PC-3 (cell line): ENCODE measurements at regions not wholly inside any gene's neighbourhood (a gene's known extent, or its start where the extent isn't known, plus 50 kb on each side); places are given as distances from the start of the nearest gene placed in this dataset.

Experiments
- ATAC-seq: fragments of 200-7000 bp; cut with Tn5 transposase; 2 replicates; pipeline ENCODE4 v1.9.1; 2020; ENCODE audit warnings: mild to moderate bottlenecking, moderate library complexity
- BruUV-seq: library from RNA; stranded (reverse); fragments of 400-500 nt; replicated peaks from 2 replicates; lab custom pipeline; 2021; lab: Mats Ljungman, UMichigan
- CTCF ChIA-PET: fragments of 300-600 bp; sonication (Branson Sonifier 250); formaldehyde crosslinking; loops from one replicate; lab custom pipeline; 2022; ENCODE audit warnings: antibody characterized with exemption; lab: Charles Lee
- POLR2A ChIA-PET: fragments of 300-600 bp; sonication (Branson Sonifier 250); formaldehyde crosslinking; loops from one replicate; lab custom pipeline; 2022; ENCODE audit warnings: antibody characterized with exemption; ENCODE audit not compliant: unreplicated experiment; lab: Charles Lee
- DNase-seq: peaks from one replicate; pipeline ENCODE4 v3.0.0-alpha.2; 2015
- H2AFZ ChIP-seq: fragments of 300-600 bp; sonication (generic); 2 replicates; pipeline ENCODE4 v1.6.0; 2016; ENCODE audit warnings: antibody characterized with exemption, low read length
- H3F3A ChIP-seq: fragments of 300-600 bp; sonication (generic); one replicate; pipeline ENCODE4 v1.6.0; 2017; ENCODE audit warnings: antibody characterized with exemption, low read length, control low read depth, mild to moderate bottlenecking; ENCODE audit not compliant: unreplicated experiment
- H3K27ac ChIP-seq: fragments of 300-600 bp; sonication (generic); 2 replicates; pipeline ENCODE4 v1.5.1; 2016; ENCODE audit warnings: mild to moderate bottlenecking, low read length
- H3K27me3 ChIP-seq: fragments of 300-600 bp; sonication (generic); 2 replicates; pipeline ENCODE4 v1.6.1; 2016; ENCODE audit warnings: low read length, mixed read lengths
- H3K36me3 ChIP-seq: fragments of 300-600 bp; sonication (generic); 2 replicates; pipeline ENCODE4 v1.6.1; 2016; ENCODE audit warnings: low read depth, mixed run types, low read length, mixed read lengths
- H3K4me1 ChIP-seq: fragments of 300-600 bp; sonication (generic); 2 replicates; pipeline ENCODE4 v1.5.1; 2016; ENCODE audit warnings: low read length; ENCODE audit not compliant: insufficient read depth
- H3K4me2 ChIP-seq: fragments of 300-600 bp; sonication (generic); 2 replicates; pipeline ENCODE4 v1.6.0; 2016; ENCODE audit warnings: low read length
- H3K4me3 ChIP-seq: fragments of 300-600 bp; sonication (generic); 2 replicates; pipeline ENCODE4 v1.5.1; 2016; ENCODE audit warnings: mild to moderate bottlenecking, low read length, mixed read lengths
- H3K79me2 ChIP-seq: fragments of 300-600 bp; sonication (generic); 2 replicates; pipeline ENCODE4 v1.6.1; 2017; ENCODE audit warnings: low read length, mixed read lengths
- H3K9ac ChIP-seq: fragments of 300-600 bp; sonication (generic); 2 replicates; pipeline ENCODE4 v1.6.0; 2016; ENCODE audit warnings: mild to moderate bottlenecking, low read length
- H3K9me2 ChIP-seq: fragments of 300-600 bp; sonication (generic); replicated peaks from 2 replicates; pipeline ENCODE4 v1.6.1; 2016; ENCODE audit warnings: mixed run types, low read length, mixed read lengths
- H3K9me3 ChIP-seq: fragments of 300-600 bp; sonication (generic); 2 replicates; pipeline ENCODE4 v1.6.1; 2016; ENCODE audit warnings: low read length, mixed read lengths
- H4K20me1 ChIP-seq: fragments of 300-600 bp; sonication (generic); 2 replicates; pipeline ENCODE4 v1.6.1; 2016; ENCODE audit warnings: low read length, mixed read lengths
- EZH2 ChIP-seq: fragments of 300-600 bp; sonication (generic); IDR thresholded peaks from one replicate; pipeline ENCODE4 v1.6.1; 2017; ENCODE audit warnings: antibody characterized with exemption, mild to moderate bottlenecking, low read length; ENCODE audit not compliant: unreplicated experiment
- EZH2phosphoT487 ChIP-seq: fragments of 300-600 bp; sonication (generic); IDR thresholded peaks from 2 replicates; pipeline ENCODE4 v1.6.1; 2018; ENCODE audit warnings: mild to moderate bottlenecking, antibody characterized with exemption, low read length, borderline replicate concordance
- intact Hi-C: fragments of 100-400 bp; cut with micrococcal nuclease; formaldehyde crosslinking; loops from 2 replicates; pipeline ENCODE4 v1.9.0; 2023
- TF ChIP-seq, protein P1 (sequence below): fragments of 300-600 bp; sonication (generic); conservative IDR thresholded peaks from 2 replicates; pipeline ENCODE4 v1.5.1; 2017; ENCODE audit warnings: antibody characterized with exemption, low read depth, mild to moderate bottlenecking, low read length

DNA sequence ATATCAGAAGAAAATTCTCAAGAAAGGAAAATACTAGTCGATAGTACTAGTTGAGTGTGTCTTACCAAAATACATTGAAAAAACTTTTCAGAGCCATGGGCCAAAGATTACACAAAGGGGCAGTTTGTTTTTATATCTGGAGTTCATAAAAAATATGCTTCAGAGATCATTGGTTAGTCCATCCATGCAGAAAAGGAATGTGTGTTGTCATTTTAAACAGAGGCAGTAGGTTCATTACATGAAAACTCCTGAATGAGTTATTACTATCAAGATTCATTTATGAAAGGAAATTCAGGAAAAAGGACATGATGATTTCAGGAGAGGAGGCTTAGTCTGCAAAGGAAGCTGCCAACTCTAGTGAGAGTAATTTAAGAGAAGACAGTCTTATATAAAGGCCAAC is 354.8 kb downstream of the AEBP2 start:
- no peak overlapping the region for H3K9ac ChIP-seq
- ChIA-PET CTCF (no interaction called here), POLR2A (no interaction called here)
- no peaks in the 10 kb centered on the region for H3F3A ChIP-seq
- H3K4me3 ChIP-seq = no peak overlapping the region
- H4K20me1 ChIP-seq = no peaks in the 10 kb centered on the region
- no peak overlapping the region for H2AFZ ChIP-seq
- no peaks in the 10 kb centered on the region for H3K9me2 ChIP-seq
- intact Hi-C loops = no loop called here
- no peaks in the 10 kb centered on the region for H3K79me2 ChIP-seq
- H3K4me2 ChIP-seq = no peak overlapping the region
- H3K36me3 ChIP-seq = no peaks in the 10 kb centered on the region
- no peak overlapping the region for H3K27ac ChIP-seq
- no peak for ATAC-seq
- no peaks in the 10 kb centered on the region for H3K27me3 ChIP-seq
- TF ChIP-seq, protein P1, sequence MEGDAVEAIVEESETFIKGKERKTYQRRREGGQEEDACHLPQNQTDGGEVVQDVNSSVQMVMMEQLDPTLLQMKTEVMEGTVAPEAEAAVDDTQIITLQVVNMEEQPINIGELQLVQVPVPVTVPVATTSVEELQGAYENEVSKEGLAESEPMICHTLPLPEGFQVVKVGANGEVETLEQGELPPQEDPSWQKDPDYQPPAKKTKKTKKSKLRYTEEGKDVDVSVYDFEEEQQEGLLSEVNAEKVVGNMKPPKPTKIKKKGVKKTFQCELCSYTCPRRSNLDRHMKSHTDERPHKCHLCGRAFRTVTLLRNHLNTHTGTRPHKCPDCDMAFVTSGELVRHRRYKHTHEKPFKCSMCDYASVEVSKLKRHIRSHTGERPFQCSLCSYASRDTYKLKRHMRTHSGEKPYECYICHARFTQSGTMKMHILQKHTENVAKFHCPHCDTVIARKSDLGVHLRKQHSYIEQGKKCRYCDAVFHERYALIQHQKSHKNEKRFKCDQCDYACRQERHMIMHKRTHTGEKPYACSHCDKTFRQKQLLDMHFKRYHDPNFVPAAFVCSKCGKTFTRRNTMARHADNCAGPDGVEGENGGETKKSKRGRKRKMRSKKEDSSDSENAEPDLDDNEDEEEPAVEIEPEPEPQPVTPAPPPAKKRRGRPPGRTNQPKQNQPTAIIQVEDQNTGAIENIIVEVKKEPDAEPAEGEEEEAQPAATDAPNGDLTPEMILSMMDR = no peak
- TF ChIP-seq EZH2phosphoT487 (no peak), EZH2 (no peak)
- no peaks in the 10 kb centered on the region for H3K9me3 ChIP-seq
- no peaks in the 10 kb centered on the region for H3K4me1 ChIP-seq
- no TSS peak for BruUV-seq
- DNase-seq = no peak

- Histone ChIP-seq H4K20me1 (no peaks in the 10 kb centered on the region), H3K4me2 (peak overlapping the region; percentile 62), H3K4me1 (peaks cover 12% of the 10 kb centered on the region), H3F3A (no peaks in the 10 kb centered on the region), H3K9me2 (no peaks in the 10 kb centered on the region), H3K4me3 (no peak overlapping the region), H2AFZ (0 out of 2 replicates have a peak overlapping the region, but pooled peaks have one; percentile 42), H3K9ac (peak overlapping the region; percentile 12; the same call in 1 of the 2 replicates), H3K36me3 (no peaks in the 10 kb centered on the region), H3K27me3 (no peaks in the 10 kb centered on the region), H3K9me3 (no peaks in the 10 kb centered on the region), H3K79me2 (no peaks in the 10 kb centered on the region), H3K27ac (peak overlapping the region; percentile 75)
- ATAC-seq (no peak; the same call in 1 of the 2 replicates), DNase-seq (peak; percentile 73)
- no TSS peak for BruUV-seq
- TF ChIP-seq, protein P1 = no peak
- TF ChIP-seq EZH2 = no peak
- no peak for TF ChIP-seq EZH2phosphoT487
- POLR2A ChIA-PET = no interaction called here
- intact Hi-C loops = no loop called here
- CTCF ChIA-PET = no interaction called here
Observed at GRCh38 chr12:19799216-19799615, 359.9 kb downstream of the AEBP2 start.

DNA sequence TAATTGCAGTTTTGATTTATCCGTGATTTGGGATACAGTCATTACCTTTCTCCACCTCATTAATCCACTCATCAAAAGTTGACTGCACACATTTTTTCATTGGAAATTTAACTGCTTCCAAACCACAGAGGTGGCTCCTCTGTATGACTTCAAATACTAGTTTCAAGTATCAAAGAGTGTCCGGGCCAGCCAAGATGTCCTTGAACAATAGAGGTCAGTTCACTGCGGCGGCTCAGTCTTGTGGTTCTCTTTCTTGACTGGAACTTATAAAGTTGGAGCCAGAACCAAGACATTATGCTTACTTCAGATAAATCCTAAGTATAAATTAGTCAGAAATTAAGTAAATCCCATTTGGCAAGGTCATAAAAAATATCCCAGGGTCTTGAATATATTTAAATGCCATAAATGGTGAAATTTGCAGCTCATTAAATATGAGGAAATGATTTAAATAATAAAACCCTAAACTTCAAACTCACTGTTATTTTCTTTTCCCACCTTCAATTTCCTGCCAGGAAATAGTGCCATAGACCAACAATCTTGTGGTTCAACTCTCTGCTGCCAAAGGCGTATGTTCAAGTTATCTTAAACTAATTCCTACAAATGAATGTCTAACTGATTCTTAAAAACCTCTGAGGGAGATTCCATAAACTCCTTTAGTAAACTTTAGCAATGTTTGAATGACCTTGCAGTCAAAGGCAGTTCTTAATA is 360.8 kb downstream of the AEBP2 start:
- H3K9ac ChIP-seq = peak overlapping the region; percentile 12; the same call in 1 of the 2 replicates
- H3K27me3 ChIP-seq = no peaks in the 10 kb centered on the region
- H3K36me3 ChIP-seq = no peaks in the 10 kb centered on the region
- DNase-seq (no peak), ATAC-seq (no peak)
- no peak for TF ChIP-seq EZH2
- no peak for TF ChIP-seq EZH2phosphoT487
- TF ChIP-seq, protein P1 = no peak
- H3K4me2 ChIP-seq = peak overlapping the region; percentile 62
- ChIA-PET POLR2A (no interaction called here), CTCF (no interaction called here)
- H3K4me1 ChIP-seq = peaks cover 12% of the 10 kb centered on the region
- H4K20me1 ChIP-seq = no peaks in the 10 kb centered on the region
- no peaks in the 10 kb centered on the region for H3K9me3 ChIP-seq
- H3K9me2 ChIP-seq = no peaks in the 10 kb centered on the region
- peak overlapping the region; percentile 75 for H3K27ac ChIP-seq
- H2AFZ ChIP-seq = no peak overlapping the region
- intact Hi-C loops = no loop called here
- no peak overlapping the region for H3K4me3 ChIP-seq
- no TSS peak for BruUV-seq
- H3F3A ChIP-seq = no peaks in the 10 kb centered on the region
- H3K79me2 ChIP-seq = no peaks in the 10 kb centered on the region
